HG02852 (cell line): ENCODE measurements at regions not wholly inside any gene's neighbourhood (a gene's known extent, or its start where the extent isn't known, plus 50 kb on each side); places are given as distances from the start of the nearest gene placed in this dataset.
"Not testable (repeated sequence)": the region's sequence is repeated elsewhere in the genome, so short reads cannot be mapped to it uniquely, and the experiment has no call there.

Experiments
- ATAC-seq: cut with Tn5 transposase; IDR thresholded peaks from one replicate; pipeline ENCODE4 v1.9.1; 2021; ENCODE audit warnings: mild to moderate bottlenecking, moderate library complexity; ENCODE audit not compliant: unreplicated experiment

DNA sequence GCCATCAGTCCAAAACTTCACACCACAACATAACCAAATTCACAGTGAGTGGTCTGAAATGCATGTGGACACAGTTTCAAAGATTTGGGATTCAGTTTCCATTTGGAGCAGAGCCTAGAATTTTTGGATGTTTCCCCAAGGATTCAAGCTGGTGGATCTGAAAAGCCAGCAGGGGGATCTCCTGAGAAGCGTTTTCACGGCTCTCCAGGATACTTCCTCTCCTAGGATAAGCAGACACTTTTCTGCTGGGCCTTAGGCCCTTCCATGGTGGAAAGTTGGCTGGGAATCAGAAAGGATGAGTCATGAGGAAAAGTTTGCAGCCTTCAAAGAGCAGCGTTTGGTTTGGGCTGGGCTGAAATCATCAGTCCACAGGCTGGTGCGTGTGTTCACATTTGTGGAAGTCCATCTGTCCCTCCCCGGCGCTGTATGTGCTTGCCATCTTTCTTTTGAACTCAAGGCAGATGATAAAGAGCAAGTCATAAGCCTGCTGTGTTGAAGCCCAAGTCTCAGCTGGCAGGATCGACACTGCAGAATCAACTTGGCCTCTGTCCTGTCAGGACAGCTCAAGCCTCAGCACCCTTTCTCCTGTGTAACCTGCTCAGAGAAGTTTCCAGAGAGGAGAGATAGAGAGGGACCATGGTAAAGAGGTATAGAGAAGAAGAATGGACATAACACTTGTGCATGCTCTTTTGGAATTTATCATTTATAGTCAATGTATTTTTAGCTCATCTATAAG, 152.6 kb upstream of the MSX2 start:
- ATAC-seq = no peak

DNA sequence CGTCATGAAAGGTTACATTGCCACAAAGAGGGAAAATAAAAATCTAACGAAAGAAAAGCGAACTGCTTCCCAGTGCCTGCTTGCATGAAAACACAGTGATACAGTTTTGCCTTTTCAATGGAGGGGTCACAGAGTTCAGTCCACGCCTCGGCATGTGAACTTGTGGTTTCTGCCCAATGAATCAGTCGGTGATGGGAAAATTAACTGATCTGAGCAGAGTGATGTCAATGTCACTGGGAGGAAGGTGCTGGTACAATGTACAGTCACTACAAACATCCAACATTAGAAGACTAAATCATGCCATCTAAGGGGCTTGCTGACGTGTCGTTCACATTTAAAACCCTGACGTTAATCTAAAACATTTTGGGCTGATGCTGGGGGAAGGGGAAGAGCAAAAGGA, 151.8 kb upstream of the MSX2 start:
- no peak for ATAC-seq

DNA sequence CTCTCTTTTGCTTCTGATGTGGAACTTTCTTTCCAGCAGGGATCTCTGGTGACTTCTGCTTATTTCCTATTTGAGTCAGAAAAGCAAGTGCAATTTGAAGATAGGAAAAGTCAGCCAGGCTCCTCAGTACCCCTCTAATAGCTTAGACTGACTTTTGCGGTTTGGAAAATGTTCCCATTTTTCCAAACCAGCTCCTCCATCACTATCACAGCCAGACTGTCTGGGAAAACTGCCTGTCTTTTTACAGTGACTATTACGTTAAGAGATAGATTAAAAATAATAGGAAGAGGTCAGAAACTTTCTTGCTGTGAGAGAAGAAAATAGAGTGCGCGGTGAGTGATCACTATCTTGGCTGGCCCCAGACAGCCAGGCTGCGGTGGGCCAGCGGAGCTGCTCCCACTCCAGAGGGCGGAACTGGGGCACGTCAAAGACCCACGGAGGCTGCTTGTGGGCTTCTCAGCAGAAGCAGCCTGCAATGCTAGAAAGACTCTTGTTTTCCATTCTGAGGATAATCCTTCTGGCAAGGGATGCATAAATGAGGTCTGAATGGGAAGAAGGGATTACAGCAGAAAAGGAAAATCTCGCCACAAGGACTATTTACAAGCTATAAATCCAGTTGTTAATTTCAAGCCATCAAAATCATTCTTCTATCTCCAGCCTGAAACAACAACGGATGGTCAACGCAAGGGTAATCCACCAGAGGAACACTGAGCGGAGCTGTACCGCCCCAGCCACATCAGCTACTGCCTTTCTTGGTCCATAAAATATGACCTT, 151.0 kb upstream of the MSX2 start:
- no peak for ATAC-seq

DNA sequence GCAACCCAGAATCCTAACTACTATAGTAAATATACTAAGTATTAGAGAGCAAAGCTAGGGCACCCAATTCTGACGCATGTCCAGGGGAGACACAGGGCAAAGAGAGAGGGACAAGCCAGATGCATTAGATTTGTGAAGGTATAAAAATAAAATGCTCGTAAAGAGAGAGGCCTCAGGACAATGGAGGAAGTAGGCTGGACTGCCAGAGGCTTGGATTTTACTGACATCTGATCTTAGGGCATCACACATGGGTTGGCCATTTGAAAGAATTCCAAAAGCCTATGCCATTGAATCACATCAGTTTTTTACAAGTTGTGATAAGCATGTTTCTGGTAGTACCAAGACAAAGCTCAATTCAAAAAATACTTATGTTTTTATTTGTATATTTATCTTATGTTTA, 149.3 kb upstream of the MSX2 start:
- no peak for ATAC-seq

DNA sequence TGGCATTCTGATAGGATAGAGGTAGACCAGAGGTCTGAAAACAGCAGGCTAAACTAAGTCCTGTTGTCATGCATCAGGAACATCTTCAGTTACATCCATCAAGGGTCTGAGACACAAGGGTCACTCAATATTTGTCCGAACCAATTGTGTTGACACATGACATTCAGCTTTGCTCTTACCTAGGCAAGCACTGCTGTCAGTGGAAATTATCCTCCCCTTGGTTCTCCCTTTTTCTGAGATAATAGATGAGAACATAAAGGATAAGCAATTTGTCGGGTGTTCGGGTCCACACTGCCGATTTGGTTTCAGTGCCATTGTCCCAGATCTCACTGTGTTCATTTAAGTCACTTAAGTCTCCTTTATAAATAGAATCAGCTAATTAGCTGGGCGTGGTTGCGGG, 148.3 kb upstream of the MSX2 start:
- ATAC-seq = no peak

DNA sequence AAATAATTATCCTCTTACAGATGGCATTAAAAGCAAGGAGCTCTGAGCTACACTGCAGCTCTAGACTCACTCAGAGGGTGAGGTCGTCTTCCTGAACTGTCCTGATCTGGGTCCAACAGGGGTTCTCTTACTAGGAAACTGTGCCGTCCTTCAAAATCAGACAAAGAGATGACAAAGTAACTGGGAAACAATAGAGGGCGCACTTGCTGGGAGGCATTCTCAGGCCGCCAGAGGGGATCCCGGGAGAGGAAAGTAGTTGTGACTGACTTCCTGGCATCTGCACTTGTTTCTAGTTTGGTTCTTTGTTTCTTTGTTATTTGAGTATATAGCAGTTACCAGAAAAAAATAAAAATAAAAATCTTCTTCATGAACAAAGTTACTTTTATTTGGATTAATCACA, 142.9 kb upstream of the MSX2 start:
- ATAC-seq = no peak

DNA sequence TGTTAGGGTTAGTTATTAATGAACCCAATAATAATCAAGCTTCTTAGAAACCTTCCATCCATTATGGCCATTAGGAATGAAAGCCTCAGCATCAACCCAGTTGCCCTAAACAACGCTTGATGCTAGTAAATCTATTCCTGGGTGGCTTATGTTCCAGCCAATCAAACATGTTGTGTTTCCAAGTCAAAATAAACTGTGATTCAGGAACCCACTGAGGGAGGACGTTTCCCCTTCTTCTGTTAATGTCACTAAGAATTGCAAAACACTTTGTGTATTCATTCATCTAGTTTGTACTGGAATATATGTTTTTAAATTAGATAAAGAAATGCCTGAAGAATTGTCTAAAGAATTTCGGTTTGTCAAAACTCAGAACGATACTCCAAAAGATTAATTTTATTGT, 142.5 kb upstream of the MSX2 start:
- ATAC-seq = no peak

DNA sequence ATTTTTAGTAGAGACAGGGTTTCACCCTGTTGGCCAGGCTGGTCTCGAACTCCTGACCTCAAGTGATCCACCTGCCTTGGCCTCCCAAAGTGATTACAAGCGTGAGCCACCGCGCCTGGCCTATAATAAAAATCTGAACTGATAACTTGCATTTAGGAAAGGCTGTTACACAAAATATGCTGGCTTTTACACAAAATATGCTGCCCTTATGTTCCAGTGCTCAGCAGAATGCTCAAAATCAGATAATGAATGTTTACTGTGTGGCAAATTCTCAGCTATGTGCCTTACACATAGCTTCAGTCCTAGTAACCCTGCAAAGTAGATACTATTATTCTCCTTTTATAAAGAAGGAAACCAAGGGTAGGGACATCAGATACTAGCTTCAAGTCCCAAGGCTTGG, 141.3 kb upstream of the MSX2 start:
- ATAC-seq = no peak

DNA sequence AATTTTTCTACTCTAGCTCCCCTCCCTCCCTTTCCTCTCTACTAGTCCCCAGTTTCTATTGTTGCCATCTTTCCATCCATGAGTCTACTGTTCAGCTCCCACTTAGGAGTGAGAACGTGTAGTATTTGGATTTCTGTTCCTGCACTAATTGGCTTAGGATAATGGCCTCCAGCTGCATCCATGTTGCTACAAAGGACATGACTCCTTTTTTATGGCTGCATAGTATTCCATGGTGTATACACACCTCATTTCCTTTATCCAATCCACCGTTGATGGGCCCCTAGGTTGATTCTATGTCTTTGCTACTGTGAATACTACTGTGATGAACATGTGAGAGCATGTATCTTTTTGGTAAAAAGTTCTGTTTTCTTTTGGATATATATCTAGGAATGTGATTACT, 138.9 kb upstream of the MSX2 start:
- no peak for ATAC-seq

DNA sequence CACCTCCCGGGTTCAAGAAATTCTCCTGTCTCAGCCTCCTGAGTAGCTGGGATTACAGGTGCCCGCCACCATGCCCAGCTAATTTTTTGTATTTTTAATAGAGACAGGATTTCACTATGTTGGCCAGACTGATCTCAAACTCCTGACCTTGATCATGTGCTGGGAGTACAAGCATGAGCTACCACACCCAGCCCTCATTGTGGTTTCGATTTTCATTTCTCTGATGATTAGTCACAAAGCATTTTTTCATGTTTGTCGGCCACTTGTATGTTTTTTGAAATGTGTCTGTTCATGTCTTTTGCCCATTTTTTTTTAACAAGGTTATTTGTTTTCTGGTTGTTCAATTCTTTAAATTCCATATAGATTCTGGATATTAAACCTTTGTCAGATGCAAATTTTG, 138.2 kb upstream of the MSX2 start:
- not testable (repeated sequence) for ATAC-seq

DNA sequence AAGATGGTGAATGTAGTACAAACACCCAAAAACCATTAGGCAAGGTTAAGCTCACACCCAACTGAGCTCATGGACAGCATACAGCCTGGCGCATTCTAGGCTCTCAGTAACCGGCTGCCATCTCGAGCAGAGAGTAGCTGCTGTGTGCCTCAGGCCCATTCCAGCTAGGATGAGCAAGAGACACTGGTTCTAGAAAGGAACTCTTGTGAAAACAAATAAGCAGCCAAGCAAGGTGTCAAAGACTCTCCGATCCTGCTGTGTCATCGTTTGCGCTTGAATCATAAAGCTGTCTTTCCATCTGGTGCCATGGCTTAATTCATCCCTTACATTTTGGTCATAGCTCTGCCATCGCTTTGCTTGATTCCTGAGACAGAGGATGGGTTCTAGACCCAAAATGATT, 135.4 kb upstream of the MSX2 start:
- ATAC-seq = no peak

DNA sequence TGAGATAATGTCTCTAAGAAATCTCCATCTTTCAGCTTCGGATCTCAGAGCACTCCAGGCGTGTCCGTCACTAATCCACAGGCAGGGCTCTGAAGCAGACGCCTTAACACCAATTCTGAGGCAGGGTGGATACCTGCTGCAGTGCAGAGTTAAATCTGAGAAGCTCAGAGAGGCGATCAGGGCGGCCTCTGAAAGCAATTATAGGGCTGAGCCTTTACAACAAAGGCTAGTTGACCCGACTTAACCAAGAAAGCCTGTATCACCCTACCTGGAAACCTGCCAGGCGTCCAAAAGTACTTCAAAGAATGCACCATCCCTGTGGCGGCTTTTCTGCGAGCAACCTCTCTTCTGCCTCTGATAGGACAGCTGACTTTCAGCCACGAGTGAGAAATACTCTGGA, 134.8 kb upstream of the MSX2 start:
- ATAC-seq = no peak

DNA sequence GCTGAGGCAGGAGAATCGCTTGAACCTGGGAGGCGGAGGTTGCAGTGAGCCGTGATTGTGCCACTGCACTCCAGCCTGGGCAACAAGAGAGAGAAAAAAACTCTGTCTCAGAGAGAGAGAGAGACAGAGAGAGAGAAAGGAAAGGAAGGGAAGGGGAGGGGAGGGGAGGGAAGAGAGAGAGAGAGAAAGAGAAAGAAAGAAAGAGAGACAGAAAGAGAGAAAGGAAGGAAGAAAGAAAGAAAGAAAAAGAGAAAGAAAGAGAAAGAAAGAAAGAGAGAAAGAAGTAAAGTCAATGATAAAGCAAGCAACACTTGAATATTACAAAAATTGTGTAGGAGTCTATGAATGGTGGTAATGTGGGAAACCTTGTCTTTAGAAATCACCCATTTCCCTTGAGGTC, 133.6 kb upstream of the MSX2 start:
- ATAC-seq = no peak

DNA sequence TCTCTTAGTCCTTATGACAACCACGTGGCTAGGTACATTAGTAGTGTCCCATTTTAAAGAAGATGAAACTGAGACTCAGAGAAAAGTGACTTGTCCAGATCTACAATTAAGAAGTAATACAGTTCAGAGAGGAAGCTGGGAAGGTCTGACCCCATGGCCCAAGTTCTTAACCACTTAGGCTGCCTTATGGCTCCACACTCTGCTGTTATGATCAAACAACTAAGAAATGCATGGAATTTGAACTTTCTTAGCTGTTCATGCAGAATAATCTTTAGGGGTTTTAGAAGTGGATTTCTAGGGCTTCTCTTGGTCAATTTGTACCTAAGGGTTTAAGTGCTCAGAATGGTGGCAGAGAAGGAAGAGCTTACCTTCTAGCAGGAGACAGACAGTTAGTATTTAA, 128.0 kb upstream of the MSX2 start:
- ATAC-seq = no peak

DNA sequence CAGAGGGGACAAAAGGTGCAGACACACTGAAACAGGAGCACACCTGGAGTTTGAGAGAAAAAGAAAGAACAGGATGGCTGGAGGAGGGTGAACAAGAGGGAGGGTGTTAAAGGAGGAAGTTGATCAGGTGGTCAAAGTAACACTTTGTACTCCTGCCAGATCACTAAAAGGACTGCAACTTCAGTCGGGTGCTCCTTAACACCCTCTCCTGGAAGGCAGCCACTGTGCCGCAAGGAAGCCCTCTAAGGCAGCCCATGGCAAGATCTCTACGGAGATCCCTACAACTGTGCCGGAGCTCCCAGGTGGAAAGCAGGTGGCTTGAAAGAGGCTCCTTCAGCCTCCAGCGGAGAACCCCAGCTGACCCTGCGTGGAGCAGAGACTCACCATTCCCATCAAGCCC, 124.4 kb upstream of the MSX2 start:
- ATAC-seq = no peak

DNA sequence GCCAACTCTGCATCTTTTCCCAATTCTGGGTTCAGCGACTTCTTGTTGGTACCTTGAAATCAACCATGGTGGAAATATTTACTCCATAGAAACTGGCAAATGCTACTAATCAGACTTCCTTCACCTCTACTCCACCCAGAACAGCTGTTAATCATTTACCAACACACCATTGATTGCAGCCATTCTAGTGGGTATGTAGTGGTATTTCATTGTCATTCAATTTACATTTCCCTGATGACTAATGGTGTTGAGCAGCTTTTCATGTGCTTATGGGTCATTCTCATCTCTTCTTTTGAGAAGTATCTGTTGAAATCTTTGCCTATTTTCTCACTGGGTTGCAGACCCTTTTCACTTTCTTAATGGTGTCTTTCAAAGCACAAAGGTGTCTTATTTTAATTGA, 122.4 kb upstream of the MSX2 start:
- ATAC-seq = no peak

DNA sequence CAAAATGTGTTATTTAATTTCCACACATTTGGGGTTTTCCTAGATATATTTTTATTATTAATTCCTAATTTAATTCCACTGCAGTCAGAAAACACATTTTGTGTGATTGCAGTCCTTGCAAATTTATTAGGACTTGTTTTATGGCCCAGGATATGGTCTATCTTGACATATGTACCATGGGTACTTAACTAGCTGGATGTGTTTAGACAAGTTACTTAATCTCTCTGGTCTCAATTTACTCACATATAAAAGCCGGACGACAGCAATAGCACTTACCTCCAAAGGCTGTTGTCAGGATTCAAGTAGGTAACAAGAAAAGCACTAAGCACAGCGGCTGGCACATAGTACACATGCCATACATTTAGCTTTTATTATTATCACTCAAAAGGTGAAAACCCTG, 118.2 kb upstream of the MSX2 start:
- no peak for ATAC-seq

DNA sequence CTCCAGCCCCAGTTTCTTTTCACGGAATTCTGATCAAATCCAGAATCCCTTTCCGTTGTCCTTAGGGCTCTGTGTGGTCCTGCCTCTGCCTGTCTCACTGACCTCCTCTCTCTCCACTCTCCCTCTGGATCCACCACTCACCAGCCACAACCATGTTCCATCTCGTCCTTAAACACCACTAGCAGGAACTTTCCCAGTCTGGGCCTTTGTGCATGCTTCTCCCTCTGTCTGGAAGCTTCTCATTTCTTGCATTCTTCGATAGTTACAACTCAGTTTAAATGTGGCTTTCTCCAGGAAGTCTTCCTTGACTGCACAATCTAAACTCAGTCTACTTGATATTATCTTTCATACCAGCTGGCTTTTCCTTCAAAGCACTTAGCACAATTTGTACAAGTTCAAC, 117.7 kb upstream of the MSX2 start:
- no peak for ATAC-seq

DNA sequence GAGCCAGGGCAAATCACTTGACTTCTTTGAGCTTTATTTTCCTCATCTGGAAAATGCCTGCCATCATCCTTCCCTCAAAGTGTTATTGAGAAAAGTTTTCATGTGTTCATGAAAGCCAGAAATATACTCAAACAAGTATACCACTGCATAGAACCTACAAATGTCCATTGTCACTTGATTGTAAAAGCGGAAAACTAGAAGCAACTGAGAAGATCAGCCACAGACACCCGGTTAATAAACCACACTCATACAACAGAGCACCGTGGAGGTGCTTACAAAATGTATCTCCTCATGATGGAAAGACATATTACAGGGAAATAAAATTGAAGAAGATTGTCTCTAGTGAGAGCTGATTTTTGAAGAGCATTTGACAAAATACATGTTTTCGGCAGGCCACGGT, 117.2 kb upstream of the MSX2 start:
- no peak for ATAC-seq

DNA sequence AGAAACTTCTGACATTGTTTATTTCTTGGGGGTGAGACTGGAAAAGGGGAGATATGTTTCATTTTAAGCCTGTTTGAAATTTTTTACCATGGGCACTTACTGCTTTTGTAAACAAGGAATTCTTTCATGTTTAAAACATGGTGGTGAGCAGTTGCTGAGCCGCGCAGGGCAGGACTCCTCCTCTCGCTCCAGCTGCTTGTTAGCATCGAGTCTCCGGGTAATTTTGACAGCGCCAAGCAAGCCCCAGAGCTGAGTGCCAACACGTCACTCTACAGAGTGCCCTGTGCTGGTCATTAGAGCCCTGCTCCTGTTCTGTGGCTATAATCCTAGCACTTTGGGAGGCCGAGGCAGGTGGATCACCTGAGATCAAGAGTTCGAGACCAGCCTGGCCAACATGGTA, 116.5 kb upstream of the MSX2 start:
- ATAC-seq = no peak

DNA sequence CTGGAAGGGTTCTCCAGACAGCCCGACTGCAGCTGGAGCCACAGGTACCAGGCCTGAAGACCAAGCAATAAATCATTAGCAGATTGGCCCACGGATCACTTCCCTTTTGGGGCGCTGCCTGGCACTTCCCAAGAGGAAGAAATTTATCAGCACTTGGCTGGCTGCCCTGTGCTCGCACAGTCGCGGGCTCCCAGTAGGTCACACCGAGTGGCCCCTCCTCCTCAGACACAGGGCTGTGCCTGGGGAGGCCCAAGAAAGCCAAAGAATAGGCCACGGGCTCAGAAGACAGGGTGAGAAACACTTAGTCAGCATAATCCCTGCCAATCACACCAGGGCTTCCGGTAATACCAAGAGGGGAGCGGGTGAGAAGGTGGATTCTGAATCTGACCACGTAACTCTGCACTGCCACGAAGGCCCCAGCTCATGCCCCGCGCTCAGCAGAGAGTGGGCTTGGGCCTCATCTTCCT, 115.7 kb upstream of the MSX2 start:
- no peak for ATAC-seq

DNA sequence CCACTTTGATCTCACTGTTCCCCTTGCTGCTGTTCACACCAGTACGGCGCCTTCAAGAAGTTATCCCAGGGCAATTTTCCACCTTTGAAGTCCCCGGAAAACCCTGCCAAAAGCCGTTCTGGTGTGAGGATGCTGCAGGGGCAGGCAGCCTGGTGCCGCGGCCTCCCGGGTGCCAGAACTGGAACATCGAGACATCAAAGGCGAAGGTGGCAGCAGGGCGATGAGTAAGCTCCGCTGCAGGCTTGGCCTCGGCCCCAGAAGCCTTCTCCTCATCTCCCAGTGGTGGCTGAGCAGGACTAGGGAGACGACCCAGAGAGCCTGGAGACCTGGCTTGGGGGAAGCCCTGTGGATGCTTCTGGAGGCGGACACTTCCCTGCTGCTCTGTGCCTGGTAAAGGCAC, 115.3 kb upstream of the MSX2 start:
- ATAC-seq = no peak

DNA sequence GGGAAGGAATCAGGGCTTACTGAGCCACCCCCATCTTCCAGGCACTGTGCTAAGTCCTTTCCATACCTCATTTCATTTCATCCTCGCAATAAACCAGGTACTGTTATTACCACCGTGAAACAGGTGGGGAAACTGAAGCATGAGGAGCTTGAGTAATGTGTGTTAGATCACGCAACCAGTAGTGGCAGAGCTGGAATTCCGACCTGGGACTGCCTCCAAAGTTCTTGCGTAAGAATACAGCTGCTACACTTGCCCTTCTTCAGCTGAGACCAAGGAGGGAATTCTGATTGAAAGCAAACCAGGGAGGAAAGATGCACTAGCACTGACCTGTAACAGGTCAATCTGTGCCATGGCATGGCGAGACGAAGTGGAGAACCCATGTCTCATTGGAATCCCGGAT, 113.4 kb upstream of the MSX2 start:
- ATAC-seq = no peak
